HepG2 (cell line): ENCODE measurements at regions not wholly inside any gene's neighbourhood (a gene's known extent, or its start where the extent isn't known, plus 50 kb on each side); places are given as distances from the start of the nearest gene placed in this dataset.

Experiments
- BCLAF1 ChIP-seq: fragments of 450-650 bp; IDR thresholded peaks from 2 replicates; pipeline ENCODE4 v1.6.1; 2017; ENCODE audit warnings: mild to moderate bottlenecking
- EZH2 ChIP-seq: conservative IDR thresholded peaks from 2 replicates; pipeline ENCODE4 v1.6.1; 2012; ENCODE audit warnings: mild to moderate bottlenecking, low read depth, low read length, moderate library complexity
- GABPA ChIP-seq, 2 experiments: IDR thresholded peaks; 2 replicates each; pipeline ENCODE4 v1.6.1; 2011 to 2016; ENCODE audit warnings: low read depth in 2 of 2, low read length in 1 of 2, missing biosample characterization in 1 of 2, missing genetic modification characterization in 1 of 2
- MIER2 ChIP-seq: IDR thresholded peaks from 2 replicates; pipeline ENCODE4 v1.6.1; 2016; ENCODE audit warnings: missing biosample characterization, missing genetic modification reagents
- PRDM10 ChIP-seq: sonication (generic); formaldehyde crosslinking; IDR thresholded peaks from 2 replicates; pipeline ENCODE4 v1.4.0; 2020; ENCODE audit warnings: low read depth, missing genetic modification reagents
- REST ChIP-seq, 2 experiments: IDR thresholded peaks; 2 replicates each; pipeline ENCODE4 v1.6.1; 2011 to 2012; ENCODE audit warnings: low read length in 2 of 2, borderline replicate concordance in 1 of 2, low read depth in 1 of 2, mild to moderate bottlenecking in 1 of 2, moderate library complexity in 1 of 2
- SOX6 ChIP-seq, 2 experiments: fragments of 450-650 bp in 1 of 2; sonication (generic) in 1 of 2; formaldehyde crosslinking in 1 of 2; IDR thresholded peaks; 2 replicates each; pipeline versions ENCODE4 v1.4.0 to v1.6.1; 2017 to 2020; ENCODE audit warnings: antibody characterized with exemption in 1 of 2, mild to moderate bottlenecking in 1 of 2, missing genetic modification reagents in 1 of 2
- SP4 ChIP-seq: sonication (generic); formaldehyde crosslinking; IDR thresholded peaks from 2 replicates; pipeline ENCODE4 v1.8.1; 2023; ENCODE audit warnings: mild to moderate bottlenecking, missing genetic modification reagents
- STAT6 ChIP-seq: sonication (generic); formaldehyde crosslinking; IDR thresholded peaks from 2 replicates; pipeline ENCODE4 v1.4.0; 2020; ENCODE audit warnings: missing genetic modification reagents, mild to moderate bottlenecking, borderline replicate concordance
- TRAFD1 ChIP-seq: sonication (generic); formaldehyde crosslinking; IDR thresholded peaks from 2 replicates; pipeline ENCODE4 v1.5.1; 2020; ENCODE audit warnings: missing genetic modification reagents, mild to moderate bottlenecking, borderline replicate concordance
- ZMYM4 ChIP-seq: sonication (generic); formaldehyde crosslinking; IDR thresholded peaks from 2 replicates; pipeline ENCODE4 v1.8.1; 2023; ENCODE audit warnings: mild to moderate bottlenecking, missing genetic modification reagents

- TF ChIP-seq SP4 (no peak), PRDM10 (CRISPR knock-in tag) (no peak), REST (IDR thresholded peaks at IDR 0.05; ENCODE audit: borderline replicate concordance in 1 of 2, low read depth in 1 of 2, low read length in 2 of 2) (no peak), SOX6 (IDR thresholded peaks at IDR 0.05) (no peak), SOX6 (CRISPR knock-in tag; IDR thresholded peaks at IDR 0.05) (no peak), STAT6 (CRISPR knock-in tag) (no peak), MIER2 (CRISPR knock-in tag) (no peak), TRAFD1 (no peak), EZH2 (no peak), ZMYM4 (no peak), GABPA (IDR thresholded peaks at IDR 0.05; ENCODE audit: low read depth, low read length) (no peak), GABPA (CRISPR knock-in tag; IDR thresholded peaks at IDR 0.05; ENCODE audit: low read depth) (no peak), BCLAF1 (no peak)
Observed at GRCh38 chr7:16189026-16189715, 232.2 kb downstream of the CRPPA start.
